ENCODE measurements at regions not wholly inside any gene's neighbourhood (a gene's known extent, or its start where the extent isn't known, plus 50 kb on each side); places are given as distances from the start of the nearest gene placed in this dataset.
"Not testable (repeated sequence)": the region's sequence is repeated elsewhere in the genome, so short reads cannot be mapped to it uniquely, and the experiment has no call there.

DNA sequence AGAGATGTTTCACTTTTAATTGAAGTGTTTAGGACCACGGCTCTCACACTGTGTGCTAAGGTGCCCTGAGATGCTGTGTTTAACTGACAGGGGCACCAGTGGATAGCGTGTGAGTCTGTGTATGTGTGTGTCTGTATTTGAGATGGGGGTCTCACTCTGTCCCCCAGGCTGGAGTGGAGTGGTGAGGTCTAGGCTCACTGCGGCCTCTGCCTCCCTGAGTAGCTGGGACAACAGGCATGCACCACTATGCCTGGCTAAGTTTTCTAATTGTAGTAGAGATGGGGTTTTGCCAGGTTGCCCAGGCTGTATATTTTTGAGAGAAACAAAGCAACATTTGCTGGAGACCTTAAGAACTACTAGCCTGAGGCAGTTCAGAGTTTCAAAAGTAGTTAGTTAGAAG lies 80.6 kb upstream of the ZNF337 start:
- H3K9me3 ChIP-seq (ENCODE audit: low read length); H3K27ac ChIP-seq (ENCODE audit: low read depth, low read length, poor library complexity, severe bottlenecking); CTCF ChIA-PET (ENCODE audit: unreplicated experiment); H2AFZ ChIP-seq (ENCODE audit: low read length); BruUV-seq (replicated peaks); H3K4me2 ChIP-seq (ENCODE audit: low read length); H3K4me3 ChIP-seq (ENCODE audit: low read depth, low read length, poor library complexity, severe bottlenecking); intact Hi-C loops (cut with micrococcal nuclease; ENCODE audit: unreplicated experiment); H3K79me2 ChIP-seq (ENCODE audit: insufficient read depth, low read depth, low read length); H3K36me3 ChIP-seq (ENCODE audit: insufficient read depth, low read length); H3K9me2 ChIP-seq (ENCODE audit: insufficient read depth, low read length); H4K20me1 ChIP-seq (ENCODE audit: insufficient read depth, low read length); DNase-seq (ENCODE audit: low spot score); H3K4me1 ChIP-seq (ENCODE audit: insufficient read depth, low read length, poor library complexity, severe bottlenecking): not testable (repeated sequence)
- POLR2A ChIA-PET, result interaction anchor here (0.6 kb wide), 1 partner anchor 417 kb away, joined by 3 read pairs; no protein-coding TSS in a partner anchor

DNA sequence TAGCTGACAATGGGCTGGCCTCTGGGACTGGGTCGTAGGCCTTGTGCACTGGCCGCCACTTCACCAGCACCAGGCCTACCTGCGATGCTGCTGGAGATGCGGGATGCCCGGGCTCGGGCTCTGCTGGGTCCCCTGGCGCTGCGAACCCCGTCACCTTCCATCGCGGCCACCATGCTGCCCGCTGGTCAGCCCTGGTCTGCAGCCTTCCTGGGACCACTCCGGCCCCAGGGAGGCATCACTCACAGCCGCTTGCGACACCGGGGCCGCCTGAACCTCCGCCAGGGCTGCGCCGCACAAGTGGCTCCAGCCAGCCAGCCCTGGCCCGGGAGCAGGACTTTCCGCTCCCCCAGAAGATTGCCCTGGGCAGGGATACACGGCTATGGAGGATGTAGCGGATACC lies 78.1 kb upstream of the ZNF337 start:
- H3K36me3 ChIP-seq (ENCODE audit: insufficient read depth, low read length); POLR2A ChIA-PET; CTCF ChIA-PET (ENCODE audit: unreplicated experiment); H3K9me2 ChIP-seq (ENCODE audit: insufficient read depth, low read length); H3K79me2 ChIP-seq (ENCODE audit: insufficient read depth, low read depth, low read length); H3K27ac ChIP-seq (ENCODE audit: low read depth, low read length, poor library complexity, severe bottlenecking); H3K4me1 ChIP-seq (ENCODE audit: insufficient read depth, low read length, poor library complexity, severe bottlenecking); H3K4me2 ChIP-seq (ENCODE audit: low read length); H3K9me3 ChIP-seq (ENCODE audit: low read length); intact Hi-C loops (cut with micrococcal nuclease; ENCODE audit: unreplicated experiment); H4K20me1 ChIP-seq (ENCODE audit: insufficient read depth, low read length); H3K4me3 ChIP-seq (ENCODE audit: low read depth, low read length, poor library complexity, severe bottlenecking); BruUV-seq (replicated peaks); DNase-seq (ENCODE audit: low spot score); H2AFZ ChIP-seq (ENCODE audit: low read length): not testable (repeated sequence)

DNA sequence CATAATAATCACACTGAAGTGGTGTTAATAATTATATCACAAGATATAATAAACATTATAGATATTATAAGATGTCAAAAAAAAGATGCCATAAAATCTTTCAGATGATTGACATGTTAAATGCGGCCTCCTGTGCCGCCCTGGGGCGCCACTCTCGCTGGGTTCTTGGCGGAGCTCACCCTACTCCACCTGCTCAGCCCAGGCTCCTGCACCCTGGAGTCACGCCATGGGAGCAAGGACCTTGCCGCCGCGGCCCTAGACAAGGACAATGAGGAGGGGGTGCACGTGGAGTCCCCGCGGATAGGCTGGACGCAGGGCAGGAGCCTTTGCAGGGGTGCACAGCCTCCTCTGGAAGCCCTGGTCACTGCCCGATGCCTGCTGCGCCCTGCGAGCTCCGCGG lies 77.5 kb upstream of the ZNF337 start:
- BruUV-seq (replicated peaks); H3K4me1 ChIP-seq (ENCODE audit: insufficient read depth, low read length, poor library complexity, severe bottlenecking); H3K9me2 ChIP-seq (ENCODE audit: insufficient read depth, low read length); H3K9me3 ChIP-seq (ENCODE audit: low read length); H4K20me1 ChIP-seq (ENCODE audit: insufficient read depth, low read length); POLR2A ChIA-PET; H2AFZ ChIP-seq (ENCODE audit: low read length); DNase-seq (ENCODE audit: low spot score); H3K4me2 ChIP-seq (ENCODE audit: low read length); H3K27ac ChIP-seq (ENCODE audit: low read depth, low read length, poor library complexity, severe bottlenecking); H3K79me2 ChIP-seq (ENCODE audit: insufficient read depth, low read depth, low read length); CTCF ChIA-PET (ENCODE audit: unreplicated experiment); H3K36me3 ChIP-seq (ENCODE audit: insufficient read depth, low read length); H3K4me3 ChIP-seq (ENCODE audit: low read depth, low read length, poor library complexity, severe bottlenecking); intact Hi-C loops (cut with micrococcal nuclease; ENCODE audit: unreplicated experiment): not testable (repeated sequence)

DNA sequence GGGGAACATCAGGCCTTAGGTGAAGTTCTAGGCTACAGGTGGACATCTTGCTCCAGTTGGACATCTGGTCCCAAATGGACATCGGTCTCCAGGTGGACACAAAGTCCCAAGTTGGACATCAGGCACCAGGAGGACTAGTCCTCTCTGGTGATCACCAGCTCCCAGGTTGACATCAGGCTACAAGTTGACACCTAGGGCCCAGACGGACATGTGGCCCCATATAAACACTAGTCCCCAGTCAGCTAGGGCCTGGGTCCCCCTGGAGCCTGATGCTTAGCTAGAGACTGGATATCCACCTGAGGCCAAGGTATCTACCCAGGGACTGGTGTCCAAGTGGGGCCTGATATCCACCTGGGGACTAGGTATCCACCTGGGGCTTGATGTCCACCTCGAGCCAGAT lies 75.8 kb upstream of the ZNF337 start:
- POLR2A ChIA-PET; H3K4me1 ChIP-seq (ENCODE audit: insufficient read depth, low read length, poor library complexity, severe bottlenecking); H3K9me3 ChIP-seq (ENCODE audit: low read length); H4K20me1 ChIP-seq (ENCODE audit: insufficient read depth, low read length); H3K4me2 ChIP-seq (ENCODE audit: low read length); intact Hi-C loops (cut with micrococcal nuclease; ENCODE audit: unreplicated experiment); H3K4me3 ChIP-seq (ENCODE audit: low read depth, low read length, poor library complexity, severe bottlenecking); CTCF ChIA-PET (ENCODE audit: unreplicated experiment); H3K27ac ChIP-seq (ENCODE audit: low read depth, low read length, poor library complexity, severe bottlenecking); H3K79me2 ChIP-seq (ENCODE audit: insufficient read depth, low read depth, low read length); BruUV-seq (replicated peaks); H3K9me2 ChIP-seq (ENCODE audit: insufficient read depth, low read length); DNase-seq (ENCODE audit: low spot score); H2AFZ ChIP-seq (ENCODE audit: low read length); H3K36me3 ChIP-seq (ENCODE audit: insufficient read depth, low read length): not testable (repeated sequence)

DNA sequence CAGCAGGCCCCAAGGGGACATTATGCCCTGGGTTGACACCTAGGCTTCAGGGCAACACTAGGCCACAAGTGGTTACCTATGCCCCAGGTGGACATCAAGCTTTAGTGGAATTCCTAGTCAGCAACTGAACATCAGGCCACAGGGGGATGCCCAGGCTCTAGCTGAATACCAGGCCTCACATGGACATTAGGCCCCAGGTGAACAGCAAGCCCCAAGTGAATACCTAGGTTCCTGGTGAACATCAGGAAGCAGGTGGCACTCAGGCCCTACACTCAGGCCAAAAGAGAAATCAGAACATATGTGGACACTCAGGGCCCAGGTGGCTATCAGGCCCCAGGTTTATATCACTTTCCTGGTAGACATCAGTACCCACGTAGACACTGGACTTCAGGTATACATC lies 75.2 kb upstream of the ZNF337 start:
- H3K9me3 ChIP-seq (ENCODE audit: low read length); BruUV-seq (replicated peaks); H3K4me3 ChIP-seq (ENCODE audit: low read depth, low read length, poor library complexity, severe bottlenecking); H3K4me2 ChIP-seq (ENCODE audit: low read length); H3K36me3 ChIP-seq (ENCODE audit: insufficient read depth, low read length); H3K27ac ChIP-seq (ENCODE audit: low read depth, low read length, poor library complexity, severe bottlenecking); POLR2A ChIA-PET; intact Hi-C loops (cut with micrococcal nuclease; ENCODE audit: unreplicated experiment); H2AFZ ChIP-seq (ENCODE audit: low read length); CTCF ChIA-PET (ENCODE audit: unreplicated experiment); H3K4me1 ChIP-seq (ENCODE audit: insufficient read depth, low read length, poor library complexity, severe bottlenecking); H3K9me2 ChIP-seq (ENCODE audit: insufficient read depth, low read length); H3K79me2 ChIP-seq (ENCODE audit: insufficient read depth, low read depth, low read length); DNase-seq (ENCODE audit: low spot score); H4K20me1 ChIP-seq (ENCODE audit: insufficient read depth, low read length): not testable (repeated sequence)
